ENCODE measurements at regions not wholly inside any gene's neighbourhood (a gene's known extent, or its start where the extent isn't known, plus 50 kb on each side); places are given as distances from the start of the nearest gene placed in this dataset.

DNA sequence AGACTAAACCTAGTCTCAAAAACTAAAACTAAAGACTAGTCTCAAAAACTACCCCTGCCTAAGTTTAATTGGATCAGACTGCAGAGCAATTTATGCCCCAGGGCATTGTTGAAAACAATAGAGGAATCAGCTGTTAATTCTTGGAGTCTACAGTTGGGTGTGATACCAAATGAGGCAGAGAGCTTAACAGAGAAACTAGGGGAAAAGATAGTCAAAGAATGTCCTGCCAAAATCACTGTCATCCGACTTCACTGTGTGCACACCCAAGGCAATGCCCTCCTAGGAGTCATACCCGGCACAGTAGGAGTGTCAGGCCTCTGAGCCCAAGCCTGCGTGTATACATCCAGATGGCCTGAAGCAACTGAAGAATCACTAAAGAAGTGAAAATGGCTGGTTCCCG is 90.5 kb upstream of the TOMM7 start:
- no peak for DNase-seq (ENCODE audit: low read depth in 4 of 4, low spot score in 3 of 4)

GRCh38 chr7:22911889-22912288 is 89.2 kb upstream of the TOMM7 start:
- DNase-seq (ENCODE audit: low read depth in 4 of 4, low spot score in 3 of 4): no peak

DNA sequence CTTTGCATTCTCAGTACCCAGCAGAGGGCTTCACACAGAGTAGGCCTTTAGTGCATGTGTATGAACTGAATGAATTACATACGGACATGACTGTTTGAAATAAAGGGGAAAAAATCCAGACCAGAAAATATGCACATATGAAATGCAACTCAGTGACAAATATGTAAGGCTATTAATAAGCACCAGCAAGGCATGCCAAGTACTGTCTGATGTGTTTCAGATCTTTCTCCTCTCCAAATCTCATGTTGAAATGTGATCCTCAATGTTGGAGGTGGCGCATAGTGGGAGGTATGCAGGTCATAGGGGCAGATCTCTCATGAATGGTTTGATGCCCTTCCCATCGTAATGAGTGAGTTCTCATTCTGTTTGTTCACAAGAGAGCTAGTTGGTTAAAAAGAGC is 87.3 kb upstream of the TOMM7 start:
- no peak for DNase-seq (ENCODE audit: low read depth in 4 of 4, low spot score in 3 of 4)

DNA sequence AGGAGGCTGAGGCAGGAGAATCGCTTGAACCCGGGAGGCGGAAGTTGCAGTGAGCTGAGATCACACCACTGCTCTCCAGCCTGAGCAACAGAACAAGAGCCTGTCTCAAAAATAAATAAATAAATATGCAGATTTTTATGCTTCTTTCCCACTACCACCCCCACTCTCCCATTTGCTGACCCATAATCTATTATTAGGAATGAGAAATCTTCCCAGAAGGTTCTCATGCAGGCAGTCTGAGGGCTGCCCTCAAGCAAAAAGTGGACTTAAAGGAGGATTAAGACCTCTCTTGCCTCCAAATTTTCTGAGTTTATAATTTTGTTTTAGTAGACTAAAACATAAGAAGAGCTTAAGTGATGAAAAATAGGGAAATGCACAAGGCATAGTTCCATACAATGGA is 85.2 kb upstream of the TOMM7 start:
- DNase-seq (ENCODE audit: low read depth in 4 of 4, low spot score in 3 of 4): no peak

DNA sequence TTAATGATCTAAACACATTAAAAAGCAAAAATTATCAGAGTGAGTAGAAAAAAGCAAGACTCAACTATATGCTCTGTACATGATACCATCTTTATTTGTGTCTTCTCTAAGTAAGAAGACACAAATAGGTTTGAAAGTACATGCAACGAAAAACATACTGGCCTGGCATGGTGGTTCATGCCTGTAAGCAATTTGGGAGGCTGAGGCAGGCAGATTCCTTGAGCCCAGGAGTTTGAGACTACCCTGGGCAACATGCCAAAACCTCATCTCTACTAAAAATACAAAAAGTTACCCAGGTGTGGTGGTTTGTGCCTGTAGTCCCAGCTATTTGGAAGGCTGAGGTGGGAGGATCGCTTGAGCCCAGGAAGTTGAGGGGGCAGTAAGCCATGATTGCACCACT is 78.1 kb upstream of the TOMM7 start:
- no peak for DNase-seq (ENCODE audit: low read depth in 4 of 4, low spot score in 3 of 4)

GRCh38 chr7:22900101-22900500 is 77.5 kb upstream of the TOMM7 start:
- DNase-seq (ENCODE audit: low read depth in 4 of 4, low spot score in 3 of 4): no peak

- DNase-seq (ENCODE audit: low read depth in 4 of 4, low spot score in 3 of 4): no peak
Observed at GRCh38 chr7:22896917-22897316, 74.3 kb upstream of the TOMM7 start.

- no peak for DNase-seq (ENCODE audit: low read depth in 4 of 4, low spot score in 3 of 4)
Observed at GRCh38 chr7:22895828-22896165, 73.1 kb upstream of the TOMM7 start.

DNA sequence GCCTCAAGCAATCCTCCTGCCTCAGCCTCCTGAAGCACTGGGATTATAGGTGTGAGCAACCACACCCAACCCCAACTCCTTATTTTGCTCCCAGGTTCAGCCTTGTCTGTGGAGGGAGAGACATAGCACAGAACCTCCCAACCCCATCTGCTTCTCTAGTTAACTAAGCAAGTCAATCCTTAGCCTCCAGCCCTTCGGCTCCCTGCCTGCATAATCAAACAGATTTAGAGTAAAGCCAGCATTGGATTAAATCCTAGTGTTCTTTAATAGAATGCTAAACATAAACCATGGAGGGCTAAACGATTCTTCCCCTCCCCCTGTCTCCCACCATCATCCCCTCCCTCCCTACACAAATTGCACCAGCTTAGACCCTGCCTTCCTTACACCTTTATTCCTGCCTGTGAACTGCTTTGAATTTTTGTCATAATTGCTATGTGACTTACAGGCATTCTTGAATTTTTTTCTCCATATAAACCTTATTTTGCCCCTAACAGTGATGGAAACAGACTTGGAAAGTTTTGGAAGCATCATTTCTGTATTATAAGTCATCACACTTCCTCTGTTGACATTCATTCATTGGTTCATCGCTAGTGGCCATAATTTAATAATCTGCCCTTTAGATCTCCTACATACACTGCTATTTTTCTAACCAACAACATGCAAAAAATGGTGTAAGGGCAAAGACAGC is 72.6 kb upstream of the TOMM7 start:
- DNase-seq (ENCODE audit: low read depth in 4 of 4, low spot score in 3 of 4): no peak

DNA sequence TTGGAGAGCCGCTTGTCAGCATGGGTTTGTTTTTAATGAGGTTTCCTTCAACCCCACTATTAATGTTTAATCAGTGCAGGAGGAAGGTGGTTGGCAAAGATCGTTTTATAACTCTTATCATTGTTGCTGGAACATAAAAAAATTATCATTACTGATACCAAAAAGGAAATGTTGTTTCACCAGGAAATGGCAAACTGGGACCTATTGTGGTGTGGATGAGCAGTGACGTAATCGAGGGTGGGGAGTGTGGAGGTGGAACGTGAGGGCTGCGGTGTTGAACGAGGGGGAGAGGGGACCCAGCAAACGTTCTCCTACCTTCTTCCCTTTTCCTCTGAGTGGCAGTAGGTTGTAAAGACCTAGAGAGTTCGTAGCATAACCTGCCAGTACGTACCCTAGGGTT is 71.9 kb upstream of the TOMM7 start:
- no peak for DNase-seq (ENCODE audit: low read depth in 4 of 4, low spot score in 3 of 4)

- no peak for DNase-seq (ENCODE audit: low read depth in 4 of 4, low spot score in 3 of 4)
Observed at GRCh38 chr7:22890773-22891172, 68.1 kb upstream of the TOMM7 start.

GRCh38 chr7:22885797-22886261 is 63.2 kb upstream of the TOMM7 start:
- DNase-seq (ENCODE audit: low read depth in 4 of 4, low spot score in 3 of 4): no peak

GRCh38 chr7:22884911-22885788 is 62.5 kb upstream of the TOMM7 start:
- no peak for DNase-seq (ENCODE audit: low read depth in 4 of 4, low spot score in 3 of 4)

DNA sequence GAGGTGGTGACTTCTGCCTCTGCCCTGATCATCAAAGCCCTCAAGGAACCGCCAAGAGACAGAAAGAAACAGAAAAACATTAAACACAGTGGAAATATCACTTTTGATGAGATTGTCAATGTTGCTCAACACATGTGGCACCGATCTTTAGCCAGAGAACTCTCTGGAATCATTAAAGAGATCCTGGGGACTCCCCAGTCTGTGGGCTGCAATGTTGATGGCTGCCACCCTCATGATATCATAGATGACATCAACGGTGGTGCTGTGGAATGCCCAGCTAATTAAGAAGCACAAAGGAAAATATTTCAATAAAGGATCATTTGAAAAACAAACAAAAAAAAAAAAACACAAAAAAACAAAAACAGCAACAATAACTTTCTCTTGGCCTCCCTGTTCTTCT is 59.5 kb upstream of the TOMM7 start:
- DNase-seq (ENCODE audit: low read depth in 4 of 4, low spot score in 3 of 4): no peak

DNA sequence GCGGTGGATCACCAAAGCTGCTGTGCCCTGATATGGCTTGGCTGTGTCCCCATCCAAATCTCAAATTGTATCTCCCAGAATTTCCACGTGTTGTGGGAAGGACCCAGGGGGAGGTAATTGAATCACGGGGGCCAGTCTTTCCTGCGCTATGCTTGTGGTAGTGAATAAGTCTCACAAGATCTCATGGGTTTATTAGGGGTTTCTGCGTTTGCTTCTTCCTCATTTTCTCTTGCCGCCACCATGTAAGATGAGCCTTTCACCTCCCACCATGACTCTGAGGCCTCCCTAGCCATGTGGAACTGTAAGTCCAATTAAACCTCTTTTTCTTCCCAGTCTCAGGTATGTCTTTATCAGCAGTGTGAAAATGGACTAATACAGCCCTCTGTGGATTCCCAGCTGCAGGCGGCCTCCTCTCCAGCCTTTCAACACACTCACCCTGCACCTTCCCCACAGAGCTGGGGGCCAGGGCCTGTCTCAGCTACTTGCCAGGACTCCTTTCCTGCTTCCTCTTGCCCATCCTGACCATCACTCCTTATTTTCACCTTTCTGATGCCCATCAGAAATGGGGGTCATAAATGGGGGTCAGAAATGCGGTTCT is 57.2 kb upstream of the TOMM7 start:
- no peak for DNase-seq (ENCODE audit: low read depth in 4 of 4, low spot score in 3 of 4)

GRCh38 chr7:22879280-22879679 is 56.6 kb upstream of the TOMM7 start:
- DNase-seq (ENCODE audit: low read depth in 4 of 4, low spot score in 3 of 4): no peak

DNA sequence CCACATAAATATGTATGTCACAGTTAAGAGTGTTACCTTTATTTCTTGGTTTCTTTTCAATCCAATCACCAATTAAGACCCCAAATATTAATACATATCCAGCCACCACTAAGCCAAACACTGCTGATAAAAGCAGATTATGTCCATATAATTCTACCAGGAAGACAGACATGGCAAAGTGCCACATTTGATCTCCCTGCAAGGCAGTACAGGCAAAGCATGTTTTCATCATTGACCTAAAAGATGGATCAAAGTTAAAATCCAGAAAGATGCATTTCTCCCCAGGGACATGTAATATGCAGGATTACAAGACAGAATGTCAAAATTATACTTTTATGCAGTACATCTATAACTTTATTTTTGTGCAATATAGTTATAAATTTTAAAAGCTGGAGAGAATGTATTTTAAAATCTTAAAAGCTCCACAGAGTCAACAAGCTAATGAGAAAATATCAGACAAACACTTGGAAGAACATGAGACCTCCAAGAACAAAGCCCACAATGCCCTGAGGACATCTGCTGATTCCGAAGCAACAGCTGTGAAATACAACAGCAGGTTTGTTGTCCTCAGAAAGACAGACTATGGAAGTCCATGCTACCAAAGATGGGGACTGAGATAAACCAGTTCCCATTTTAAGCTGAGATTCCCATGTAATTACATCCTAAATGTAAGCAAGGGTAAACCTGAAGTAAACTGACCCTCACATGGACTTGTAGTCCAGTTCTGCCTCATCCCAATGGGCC is 54.5 kb upstream of the TOMM7 start:
- no peak for DNase-seq (ENCODE audit: low read depth in 4 of 4, low spot score in 3 of 4)

GRCh38 chr7:22875470-22875869 is 52.8 kb upstream of the TOMM7 start:
- no peak for DNase-seq (ENCODE audit: low read depth in 4 of 4, low spot score in 3 of 4)

GRCh38 chr7:22874904-22875303 is 52.3 kb upstream of the TOMM7 start:
- no peak for DNase-seq (ENCODE audit: low read depth in 4 of 4, low spot score in 3 of 4)

All from left renal pelvis (tissue), 4 donors.